ENCODE measurements at regions not wholly inside any gene's neighbourhood (a gene's known extent, or its start where the extent isn't known, plus 50 kb on each side); places are given as distances from the start of the nearest gene placed in this dataset.
"Not testable (repeated sequence)": the region's sequence is repeated elsewhere in the genome, so short reads cannot be mapped to it uniquely, and the experiment has no call there.

GRCh38 chrX:81945911-81946310 is 744.0 kb downstream of the SH3BGRL start:
- not testable (repeated sequence) for H3K4me3 ChIP-seq (ENCODE audit: low read length); H4K20me1 ChIP-seq (ENCODE audit: insufficient read depth, low read depth, low read length)

GRCh38 chrX:81957318-81957717 is 755.4 kb downstream of the SH3BGRL start:
- H3K36me3 ChIP-seq (ENCODE audit: insufficient read depth, low read length), result no peaks in the 10 kb centered on the region
- H4K20me1 ChIP-seq (ENCODE audit: insufficient read depth, low read depth, low read length), result no peaks in the 10 kb centered on the region
- no peak overlapping the region for H3K27ac ChIP-seq (ENCODE audit: low read length)
- no peak overlapping the region for H2AFZ ChIP-seq (ENCODE audit: low read length)
- H3K4me2 ChIP-seq (ENCODE audit: low read depth, low read length, poor library complexity, severe bottlenecking), result no peak overlapping the region
- no peaks in the 10 kb centered on the region for H3K9me2 ChIP-seq (replicated peaks; ENCODE audit: insufficient read depth, low read length)
- no peak overlapping the region for H3K4me3 ChIP-seq (ENCODE audit: low read length)
- H3K79me2 ChIP-seq (ENCODE audit: low read length), result no peaks in the 10 kb centered on the region
- DNase-seq, result no peak
- no peaks in the 10 kb centered on the region for H3K4me1 ChIP-seq (ENCODE audit: low read length)
- H3K27me3 ChIP-seq (ENCODE audit: low read length), result no peaks in the 10 kb centered on the region
- peaks cover 7% of the 10 kb centered on the region; the same call in 1 of the 2 replicates for H3K9me3 ChIP-seq (ENCODE audit: low read length)
- H3K9ac ChIP-seq (ENCODE audit: low read length), result no peak overlapping the region

More at GRCh38 chrX:81945911-81946310, 744.0 kb downstream of the SH3BGRL start:
- H3K9me2 ChIP-seq (replicated peaks; ENCODE audit: insufficient read depth, low read length); DNase-seq; H3K27me3 ChIP-seq (ENCODE audit: low read length); H3K36me3 ChIP-seq (ENCODE audit: insufficient read depth, low read length); H3K27ac ChIP-seq (ENCODE audit: low read length); H3K4me1 ChIP-seq (ENCODE audit: low read length); H3K9ac ChIP-seq (ENCODE audit: low read length); H3K4me2 ChIP-seq (ENCODE audit: low read depth, low read length, poor library complexity, severe bottlenecking); H2AFZ ChIP-seq (ENCODE audit: low read length); H3K79me2 ChIP-seq (ENCODE audit: low read length): not testable (repeated sequence)
- peaks cover 20% of the 10 kb centered on the region for H3K9me3 ChIP-seq (ENCODE audit: low read length)

- no peak overlapping the region for H3K9ac ChIP-seq (ENCODE audit: low read length)
- DNase-seq, result peak; percentile 68
- no peaks in the 10 kb centered on the region for H3K4me1 ChIP-seq (ENCODE audit: low read length)
- no peak overlapping the region for H3K27ac ChIP-seq (ENCODE audit: low read length)
- peaks cover 7% of the 10 kb centered on the region; the same call in 1 of the 2 replicates for H3K9me3 ChIP-seq (ENCODE audit: low read length)
- H3K79me2 ChIP-seq (ENCODE audit: low read length), result no peaks in the 10 kb centered on the region
- H4K20me1 ChIP-seq (ENCODE audit: insufficient read depth, low read depth, low read length), result no peaks in the 10 kb centered on the region
- H3K36me3 ChIP-seq (ENCODE audit: insufficient read depth, low read length), result no peaks in the 10 kb centered on the region
- H3K9me2 ChIP-seq (replicated peaks; ENCODE audit: insufficient read depth, low read length), result no peaks in the 10 kb centered on the region
- H3K4me2 ChIP-seq (ENCODE audit: low read depth, low read length, poor library complexity, severe bottlenecking), result no peak overlapping the region
- H3K27me3 ChIP-seq (ENCODE audit: low read length), result no peaks in the 10 kb centered on the region
- H3K4me3 ChIP-seq (ENCODE audit: low read length), result no peak overlapping the region
- H2AFZ ChIP-seq (ENCODE audit: low read length), result no peak overlapping the region
These were observed 756.1 kb downstream of the SH3BGRL start for GRCh38 chrX:81957900-81958545.

GRCh38 chrX:81959964-81960363 is 758.1 kb downstream of the SH3BGRL start:
- Histone ChIP-seq H3K79me2 (ENCODE audit: low read length) (no peaks in the 10 kb centered on the region), H3K36me3 (ENCODE audit: insufficient read depth, low read length) (no peaks in the 10 kb centered on the region), H3K9me3 (ENCODE audit: low read length) (peaks cover 7% of the 10 kb centered on the region; the same call in 1 of the 2 replicates), H3K27me3 (ENCODE audit: low read length) (no peaks in the 10 kb centered on the region), H4K20me1 (ENCODE audit: insufficient read depth, low read depth, low read length) (no peaks in the 10 kb centered on the region), H3K4me2 (ENCODE audit: low read depth, low read length, poor library complexity, severe bottlenecking) (no peak overlapping the region), H3K9me2 (replicated peaks; ENCODE audit: insufficient read depth, low read length) (no peaks in the 10 kb centered on the region), H3K27ac (ENCODE audit: low read length) (no peak overlapping the region), H2AFZ (ENCODE audit: low read length) (no peak overlapping the region), H3K4me3 (ENCODE audit: low read length) (no peak overlapping the region), H3K4me1 (ENCODE audit: low read length) (no peaks in the 10 kb centered on the region), H3K9ac (ENCODE audit: low read length) (no peak overlapping the region)
- no peak for DNase-seq

GRCh38 chrX:81974413-81974812 is 772.5 kb downstream of the SH3BGRL start:
- not testable (repeated sequence) for H3K79me2 ChIP-seq (ENCODE audit: low read length); H3K27ac ChIP-seq (ENCODE audit: low read length); H2AFZ ChIP-seq (ENCODE audit: low read length); H4K20me1 ChIP-seq (ENCODE audit: insufficient read depth, low read depth, low read length); H3K9me3 ChIP-seq (ENCODE audit: low read length); H3K9ac ChIP-seq (ENCODE audit: low read length); H3K36me3 ChIP-seq (ENCODE audit: insufficient read depth, low read length); DNase-seq; H3K27me3 ChIP-seq (ENCODE audit: low read length); H3K4me2 ChIP-seq (ENCODE audit: low read depth, low read length, poor library complexity, severe bottlenecking); H3K4me3 ChIP-seq (ENCODE audit: low read length); H3K4me1 ChIP-seq (ENCODE audit: low read length); H3K9me2 ChIP-seq (replicated peaks; ENCODE audit: insufficient read depth, low read length)

GRCh38 chrX:81979806-81980515 is 778.1 kb downstream of the SH3BGRL start:
- Histone ChIP-seq H3K79me2 (ENCODE audit: low read length) (no peaks in the 10 kb centered on the region), H3K4me3 (ENCODE audit: low read length) (no peak overlapping the region), H3K4me2 (ENCODE audit: low read depth, low read length, poor library complexity, severe bottlenecking) (no peak overlapping the region), H3K9ac (ENCODE audit: low read length) (no peak overlapping the region), H3K4me1 (ENCODE audit: low read length) (no peaks in the 10 kb centered on the region), H2AFZ (ENCODE audit: low read length) (no peak overlapping the region), H3K27ac (ENCODE audit: low read length) (no peak overlapping the region), H3K36me3 (ENCODE audit: insufficient read depth, low read length) (no peaks in the 10 kb centered on the region), H3K9me2 (replicated peaks; ENCODE audit: insufficient read depth, low read length) (no peaks in the 10 kb centered on the region), H3K9me3 (ENCODE audit: low read length) (peaks cover 13% of the 10 kb centered on the region), H3K27me3 (ENCODE audit: low read length) (no peaks in the 10 kb centered on the region), H4K20me1 (ENCODE audit: insufficient read depth, low read depth, low read length) (no peaks in the 10 kb centered on the region)
- DNase-seq, result no peak

GRCh38 chrX:81987217-81987616 is 785.3 kb downstream of the SH3BGRL start:
- not testable (repeated sequence) for DNase-seq; H3K36me3 ChIP-seq (ENCODE audit: insufficient read depth, low read length); H3K27ac ChIP-seq (ENCODE audit: low read length); H3K79me2 ChIP-seq (ENCODE audit: low read length); H3K9ac ChIP-seq (ENCODE audit: low read length); H3K27me3 ChIP-seq (ENCODE audit: low read length); H3K4me2 ChIP-seq (ENCODE audit: low read depth, low read length, poor library complexity, severe bottlenecking); H3K9me3 ChIP-seq (ENCODE audit: low read length); H2AFZ ChIP-seq (ENCODE audit: low read length); H3K4me3 ChIP-seq (ENCODE audit: low read length); H4K20me1 ChIP-seq (ENCODE audit: insufficient read depth, low read depth, low read length); H3K4me1 ChIP-seq (ENCODE audit: low read length); H3K9me2 ChIP-seq (replicated peaks; ENCODE audit: insufficient read depth, low read length)

GRCh38 chrX:81996166-81996565 is 794.3 kb downstream of the SH3BGRL start:
- no peak overlapping the region for H3K27ac ChIP-seq (ENCODE audit: low read length)
- H3K9me3 ChIP-seq (ENCODE audit: low read length), result peaks cover 23% of the 10 kb centered on the region
- H3K27me3 ChIP-seq (ENCODE audit: low read length), result no peaks in the 10 kb centered on the region
- H3K9me2 ChIP-seq (replicated peaks; ENCODE audit: insufficient read depth, low read length), result no peaks in the 10 kb centered on the region
- no peaks in the 10 kb centered on the region for H3K79me2 ChIP-seq (ENCODE audit: low read length)
- no peaks in the 10 kb centered on the region for H4K20me1 ChIP-seq (ENCODE audit: insufficient read depth, low read depth, low read length)
- no peaks in the 10 kb centered on the region for H3K4me1 ChIP-seq (ENCODE audit: low read length)
- no peak overlapping the region for H2AFZ ChIP-seq (ENCODE audit: low read length)
- DNase-seq, result no peak
- H3K4me2 ChIP-seq (ENCODE audit: low read depth, low read length, poor library complexity, severe bottlenecking), result no peak overlapping the region
- H3K9ac ChIP-seq (ENCODE audit: low read length), result no peak overlapping the region
- H3K4me3 ChIP-seq (ENCODE audit: low read length), result no peak overlapping the region
- H3K36me3 ChIP-seq (ENCODE audit: insufficient read depth, low read length), result no peaks in the 10 kb centered on the region

All from Karpas-422 (cell line).